ENCODE measurements at regions not wholly inside any gene's neighbourhood (a gene's known extent, or its start where the extent isn't known, plus 50 kb on each side); places are given as distances from the start of the nearest gene placed in this dataset.

GRCh38 chr1:234672349-234673135 lies 62.6 kb upstream of the IRF2BP2 start:
- no peak overlapping the region for H3K9ac ChIP-seq
- no peak for DNase-seq
- POLR2A ChIA-PET = interaction anchor here (1.2 kb wide), 1 partner anchor 61 kb away, joined by 3 read pairs; no protein-coding TSS in a partner anchor
- H3K36me3 ChIP-seq (replicated peaks in 1 of 2; ENCODE audit: control insufficient read depth in 1 of 2, insufficient read depth in 2 of 2, low read length in 1 of 2) = no peaks in the 10 kb centered on the region
- H3K4me2 ChIP-seq = no peak overlapping the region
- H3K27ac ChIP-seq (ENCODE audit: low read depth in 2 of 2, low read length in 1 of 2) = no peak overlapping the region
- no peak overlapping the region for H3K4me3 ChIP-seq (ENCODE audit: low read depth in 2 of 2, low read length in 1 of 2)
- no peaks in the 10 kb centered on the region for H3K27me3 ChIP-seq (ENCODE audit: insufficient read depth)
- TF ChIP-seq GATA2 (CRISPR knock-in tag; IDR thresholded peaks at IDR 0.05) = no peak
- no peak for TF ChIP-seq NRF1 (IDR thresholded peaks at IDR 0.05; ENCODE audit: low read depth, low read length)
- TF ChIP-seq GABPA (IDR thresholded peaks at IDR 0.05; ENCODE audit: low read depth) = no peak
- no peak for TF ChIP-seq USF2 (IDR thresholded peaks at IDR 0.05; ENCODE audit: borderline replicate concordance, low read depth, low read length)
- no peak for TF ChIP-seq YY1 (IDR thresholded peaks at IDR 0.05; ENCODE audit: low read depth)
- no peak for TF ChIP-seq ELF1 (IDR thresholded peaks at IDR 0.05)
- no peak for TF ChIP-seq CHD2 (IDR thresholded peaks at IDR 0.05; ENCODE audit: low read length, partially characterized antibody)
- no peak for TF ChIP-seq TAF1 (IDR thresholded peaks at IDR 0.05; ENCODE audit: borderline replicate concordance, low read depth, low read length)
- no peak for TF ChIP-seq POLR2AphosphoS5 (IDR thresholded peaks at IDR 0.05; ENCODE audit: low read depth, low read length)
- no peak for TF ChIP-seq REST (IDR thresholded peaks at IDR 0.05; ENCODE audit: low read depth, low read length)
- CTCF ChIA-PET = interaction anchor here (1.0 kb wide), 1 partner anchor 173 kb away, joined by 3 read pairs; no protein-coding TSS in a partner anchor
- no peaks in the 10 kb centered on the region for H4K20me1 ChIP-seq (ENCODE audit: insufficient read depth)
- H3K4me1 ChIP-seq (ENCODE audit: control insufficient read depth in 1 of 2, insufficient read depth in 2 of 2, low read depth in 1 of 2, low read length in 1 of 2) = peaks cover 0 to 22% of the 10 kb centered on the region in 2 experiments; a peak in 2 of 4 replicates
- no peaks in the 10 kb centered on the region for H3K9me3 ChIP-seq
- no peaks in the 10 kb centered on the region for H3K79me2 ChIP-seq (ENCODE audit: insufficient read depth)
- WGBS (ENCODE audit: low lambda C conversion rate) = 86% methylated on average over 11 of the region's 12 CpGs
- H2AFZ ChIP-seq (ENCODE audit: low read depth) = no peak overlapping the region
- H3K9me2 ChIP-seq = no peaks in the 10 kb centered on the region
- no peaks in the 10 kb centered on the region for H3F3A ChIP-seq (replicated peaks; ENCODE audit: insufficient read depth)

- no peaks in the 10 kb centered on the region for H3F3A ChIP-seq (replicated peaks; ENCODE audit: insufficient read depth)
- no peaks in the 10 kb centered on the region for H3K79me2 ChIP-seq (ENCODE audit: insufficient read depth)
- H3K4me3 ChIP-seq (ENCODE audit: low read depth in 2 of 2, low read length in 1 of 2) = no peak overlapping the region
- no peak overlapping the region for H3K9ac ChIP-seq
- H3K4me2 ChIP-seq = no peak overlapping the region
- H3K4me1 ChIP-seq (ENCODE audit: control insufficient read depth in 1 of 2, insufficient read depth in 2 of 2, low read depth in 1 of 2, low read length in 1 of 2) = peaks cover 0 to 17% of the 10 kb centered on the region in 2 experiments; a peak in 2 of 4 replicates
- no peaks in the 10 kb centered on the region for H3K9me2 ChIP-seq
- H3K27me3 ChIP-seq (ENCODE audit: insufficient read depth) = no peaks in the 10 kb centered on the region
- H4K20me1 ChIP-seq (ENCODE audit: insufficient read depth) = no peaks in the 10 kb centered on the region
- no peak overlapping the region for H3K27ac ChIP-seq (ENCODE audit: low read depth in 2 of 2, low read length in 1 of 2)
- POLR2A ChIA-PET = no interaction called here
- no peak overlapping the region for H2AFZ ChIP-seq (ENCODE audit: low read depth)
- no peaks in the 10 kb centered on the region for H3K36me3 ChIP-seq (replicated peaks in 1 of 2; ENCODE audit: control insufficient read depth in 1 of 2, insufficient read depth in 2 of 2, low read length in 1 of 2)
- H3K9me3 ChIP-seq = no peaks in the 10 kb centered on the region
- DNase-seq = no peak
- 86% methylated on average over 10 of the region's 10 CpGs for WGBS (ENCODE audit: low lambda C conversion rate)
- CTCF ChIA-PET = interaction anchor here (1.4 kb wide), 1 partner anchor 12 kb away, joined by 3 read pairs; no protein-coding TSS in a partner anchor
- TF ChIP-seq PBX3 (IDR thresholded peaks at IDR 0.05) (no peak), JUND (IDR thresholded peaks at IDR 0.05) (no peak), SIN3A (IDR thresholded peaks at IDR 0.05; ENCODE audit: borderline replicate concordance, low read depth, low read length) (no peak), USF1 (IDR thresholded peaks at IDR 0.05; ENCODE audit: borderline replicate concordance, low read depth) (no peak), YY1 (IDR thresholded peaks at IDR 0.05; ENCODE audit: low read depth) (no peak), MAX (IDR thresholded peaks at IDR 0.05; ENCODE audit: low read depth) (no peak), NFIC (IDR thresholded peaks at IDR 0.05; ENCODE audit: borderline replicate concordance) (no peak), MXI1 (IDR thresholded peaks at IDR 0.05; ENCODE audit: low read depth, low read length) (no peak), CTCF (IDR thresholded peaks at IDR 0.05) (no peak)
These were observed 61.1 kb upstream of the IRF2BP2 start for GRCh38 chr1:234670967-234671626.

Measured in SK-N-SH (cell line).